ENCODE measurements at regions not wholly inside any gene's neighbourhood (a gene's known extent, or its start where the extent isn't known, plus 50 kb on each side); places are given as distances from the start of the nearest gene placed in this dataset.

- Histone ChIP-seq H3K79me2 (no peaks in the 10 kb centered on the region), H3K9ac (no peak overlapping the region), H3K4me3 (ENCODE audit: low read depth, low read length) (no peak overlapping the region), H3K27me3 (ENCODE audit: control insufficient read depth, insufficient read depth, low read length) (no peaks in the 10 kb centered on the region), H3K27ac (no peak overlapping the region), H3K9me3 (ENCODE audit: control insufficient read depth, low read length) (no peaks in the 10 kb centered on the region), H3K4me1 (no peaks in the 10 kb centered on the region), H2AFZ (no peak overlapping the region), H3K4me2 (ENCODE audit: low read length) (no peak overlapping the region), H3K36me3 (ENCODE audit: control insufficient read depth, insufficient read depth, low read length) (no peaks in the 10 kb centered on the region)
- TF ChIP-seq CTCF (IDR thresholded peaks at IDR 0.05) = no peak
Measured at GRCh38 chr4:86529436-86529835, 64.7 kb upstream of the PTPN13 start.

- Histone ChIP-seq H3K9me3 (ENCODE audit: control insufficient read depth, low read length) (no peaks in the 10 kb centered on the region), H3K4me3 (ENCODE audit: low read depth, low read length) (no peak overlapping the region), H3K9ac (no peak overlapping the region), H3K36me3 (ENCODE audit: control insufficient read depth, insufficient read depth, low read length) (no peaks in the 10 kb centered on the region), H3K27me3 (ENCODE audit: control insufficient read depth, insufficient read depth, low read length) (no peaks in the 10 kb centered on the region), H3K79me2 (no peaks in the 10 kb centered on the region), H3K27ac (no peak overlapping the region), H2AFZ (no peak overlapping the region), H3K4me1 (no peaks in the 10 kb centered on the region), H3K4me2 (ENCODE audit: low read length) (no peak overlapping the region)
- no peak for TF ChIP-seq CTCF (IDR thresholded peaks at IDR 0.05)
Measured at GRCh38 chr4:86530183-86530582, 63.9 kb upstream of the PTPN13 start.

- Histone ChIP-seq H3K9me3 (ENCODE audit: control insufficient read depth, low read length) (no peaks in the 10 kb centered on the region), H2AFZ (no peak overlapping the region), H3K36me3 (ENCODE audit: control insufficient read depth, insufficient read depth, low read length) (no peaks in the 10 kb centered on the region), H3K9ac (no peak overlapping the region), H3K4me2 (ENCODE audit: low read length) (no peak overlapping the region), H3K27ac (no peak overlapping the region), H3K79me2 (no peaks in the 10 kb centered on the region), H3K4me1 (no peaks in the 10 kb centered on the region), H3K27me3 (ENCODE audit: control insufficient read depth, insufficient read depth, low read length) (no peaks in the 10 kb centered on the region), H3K4me3 (ENCODE audit: low read depth, low read length) (no peak overlapping the region)
- no peak for TF ChIP-seq CTCF (IDR thresholded peaks at IDR 0.05)
Measured at GRCh38 chr4:86531440-86531839, 62.7 kb upstream of the PTPN13 start.

- no peaks in the 10 kb centered on the region for H3K36me3 ChIP-seq (ENCODE audit: control insufficient read depth, insufficient read depth, low read length)
- H2AFZ ChIP-seq = no peak overlapping the region
Measured at GRCh38 chr4:86532851-86533250, 61.3 kb upstream of the PTPN13 start.

More at GRCh38 chr4:86532851-86533250, 61.3 kb upstream of the PTPN13 start:
- Histone ChIP-seq H3K4me3 (ENCODE audit: low read depth, low read length) (no peak overlapping the region), H3K4me1 (no peaks in the 10 kb centered on the region), H3K9ac (no peak overlapping the region), H3K9me3 (ENCODE audit: control insufficient read depth, low read length) (no peaks in the 10 kb centered on the region), H3K27me3 (ENCODE audit: control insufficient read depth, insufficient read depth, low read length) (no peaks in the 10 kb centered on the region), H3K4me2 (ENCODE audit: low read length) (no peak overlapping the region), H3K79me2 (no peaks in the 10 kb centered on the region), H3K27ac (no peak overlapping the region)
- TF ChIP-seq CTCF (IDR thresholded peaks at IDR 0.05) = no peak

All from parathyroid adenoma (tissue), 2 donors.